HEK293T (cell line): ENCODE measurements at regions not wholly inside any gene's neighbourhood (a gene's known extent, or its start where the extent isn't known, plus 50 kb on each side); places are given as distances from the start of the nearest gene placed in this dataset.

ENCODE experiments used
- BHLHE40 ChIP-seq: fragments of 450-650 bp; IDR thresholded peaks from 2 replicates; pipeline ENCODE4 v1.6.1; 2016; ENCODE audit warnings: mild to moderate bottlenecking, moderate library complexity, borderline replicate concordance
- FOXK2 ChIP-seq: fragments of 450-650 bp; IDR thresholded peaks from 2 replicates; pipeline ENCODE4 v1.6.1; 2016; ENCODE audit warnings: mild to moderate bottlenecking
- NFRKB ChIP-seq: fragments of 450-650 bp; IDR thresholded peaks from 2 replicates; pipeline ENCODE4 v1.6.1; 2016; ENCODE audit warnings: mild to moderate bottlenecking, moderate library complexity
- SUZ12 ChIP-seq: fragments of 450-650 bp; IDR thresholded peaks from 2 replicates; pipeline ENCODE4 v1.6.1; 2016; ENCODE audit warnings: mild to moderate bottlenecking
- TARDBP ChIP-seq: fragments of 450-650 bp; IDR thresholded peaks from 2 replicates; pipeline ENCODE4 v1.6.1; 2016

DNA sequence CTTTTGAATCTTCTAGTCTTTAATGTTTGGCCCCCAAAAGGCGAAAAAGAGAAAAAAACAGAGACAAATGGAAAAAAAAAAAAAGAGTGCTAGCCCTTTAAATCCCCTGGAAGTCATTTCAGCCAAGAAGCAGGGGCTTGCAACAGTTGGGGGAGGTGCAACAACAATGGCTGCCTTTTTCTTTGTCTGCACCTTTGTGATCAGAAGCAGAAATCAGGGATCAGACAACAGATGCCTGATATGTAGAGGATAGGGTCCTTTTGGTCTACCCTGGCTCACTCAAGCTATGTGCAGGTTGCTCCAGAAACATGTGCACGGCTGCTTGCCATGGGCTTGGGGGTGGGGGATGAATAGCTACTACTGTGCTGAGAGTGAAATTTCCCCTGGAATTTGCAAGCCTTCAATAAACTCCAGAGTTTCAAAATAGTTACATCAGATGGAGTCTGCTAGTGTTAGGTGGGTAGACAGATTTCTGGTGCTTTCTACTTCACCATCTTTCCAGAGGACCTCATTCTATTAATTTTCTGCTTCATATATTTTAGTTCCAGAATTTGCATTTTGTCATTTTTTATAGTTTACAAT is 150.9 kb downstream of the FGF18 start:
- TF ChIP-seq BHLHE40, result no peak
- no peak for TF ChIP-seq FOXK2
- TF ChIP-seq NFRKB, result no peak
- no peak for TF ChIP-seq SUZ12
- TF ChIP-seq TARDBP, result no peak
